ENCODE measurements at regions not wholly inside any gene's neighbourhood (a gene's known extent, or its start where the extent isn't known, plus 50 kb on each side); places are given as distances from the start of the nearest gene placed in this dataset.

DNA sequence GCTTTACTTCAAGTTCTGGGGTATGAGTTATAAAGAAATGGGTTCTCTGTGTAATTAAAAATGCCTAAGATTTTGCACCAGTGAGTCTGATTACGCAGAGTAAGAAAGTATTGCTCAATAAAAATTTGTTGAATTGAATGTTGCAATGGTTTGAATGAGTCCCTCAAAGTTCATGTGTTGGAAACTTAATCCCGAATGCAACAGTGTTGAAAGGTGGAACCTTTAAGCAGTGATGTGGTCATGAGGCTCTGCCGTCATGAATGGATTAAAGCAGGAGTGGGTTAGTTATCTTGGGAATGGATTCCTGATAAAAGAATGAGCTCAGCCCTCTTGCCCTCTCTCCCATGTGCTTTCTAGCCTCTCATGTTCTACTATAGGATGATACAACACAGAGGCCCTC, 52.6 kb upstream of the SESN3 start:
- no peak for TF ChIP-seq POLR2AphosphoS5 (IDR thresholded peaks at IDR 0.05; ENCODE audit: borderline replicate concordance, low read depth, low read length)
- no peak for TF ChIP-seq EZH2 (IDR thresholded peaks at IDR 0.05)

Data from SK-N-MC (cell line).